Activated CD4-positive, alpha-beta T cell treated with anti-CD3 and anti-CD28 coated beads, Interleukin-2, amount 10 ng/mL, durations not matched to agents 24 days and 14 days (primary cell): ENCODE measurements at regions not wholly inside any gene's neighbourhood (a gene's known extent, or its start where the extent isn't known, plus 50 kb on each side); places are given as distances from the start of the nearest gene placed in this dataset.
"Not testable (repeated sequence)": the region's sequence is repeated elsewhere in the genome, so short reads cannot be mapped to it uniquely, and the experiment has no call there.

Source experiments
- DNase-seq: peaks from one replicate; pipeline ENCODE4 v3.0.0; 2022
- H3K27ac Mint-ChIP-seq: one replicate; pipeline ENCODE4 v1.8.0; 2022; ENCODE audit warnings: mild to moderate bottlenecking, mixed read lengths
- H3K27me3 Mint-ChIP-seq: one replicate; pipeline ENCODE4 v1.8.0; 2022; ENCODE audit warnings: mixed read lengths
- H3K36me3 Mint-ChIP-seq: one replicate; pipeline ENCODE4 v1.8.0; 2022; ENCODE audit warnings: low read depth, mild to moderate bottlenecking, mixed read lengths
- H3K4me1 Mint-ChIP-seq: one replicate; pipeline ENCODE4 v1.8.0; 2021; ENCODE audit warnings: mixed read lengths
- H3K4me3 Mint-ChIP-seq: one replicate; pipeline ENCODE4 v1.8.0; 2022; ENCODE audit warnings: mild to moderate bottlenecking, moderate library complexity, mixed read lengths
- H3K9me3 Mint-ChIP-seq: one replicate; pipeline ENCODE4 v1.8.0; 2021; ENCODE audit warnings: mixed read lengths
- intact Hi-C: fragments of 100-400 bp; cut with micrococcal nuclease; formaldehyde crosslinking; loops from one replicate; pipeline ENCODE4 v1.15.1; 2023

- intact Hi-C loops, H3K9me3 Mint-ChIP-seq, H3K4me3 Mint-ChIP-seq, H3K27me3 Mint-ChIP-seq, H3K36me3 Mint-ChIP-seq, H3K4me1 Mint-ChIP-seq, H3K27ac Mint-ChIP-seq: not testable (repeated sequence)
- peak; percentile 40 for DNase-seq
Observed at GRCh38 chr15:20065508-20065907, 476.1 kb downstream of the GOLGA6L6 start.

GRCh38 chr15:20063167-20063566 lies 478.4 kb downstream of the GOLGA6L6 start:
- H3K27me3 Mint-ChIP-seq, H3K4me3 Mint-ChIP-seq, H3K4me1 Mint-ChIP-seq, H3K27ac Mint-ChIP-seq, H3K9me3 Mint-ChIP-seq, intact Hi-C loops, H3K36me3 Mint-ChIP-seq: not testable (repeated sequence)
- DNase-seq, result peak; percentile 39

- DNase-seq, intact Hi-C loops, H3K27me3 Mint-ChIP-seq, H3K9me3 Mint-ChIP-seq, H3K4me3 Mint-ChIP-seq, H3K4me1 Mint-ChIP-seq, H3K36me3 Mint-ChIP-seq, H3K27ac Mint-ChIP-seq: not testable (repeated sequence)
Observed at GRCh38 chr15:20060838-20061237, 480.8 kb downstream of the GOLGA6L6 start.

- H3K4me3 Mint-ChIP-seq, H3K27me3 Mint-ChIP-seq, DNase-seq, H3K27ac Mint-ChIP-seq, H3K9me3 Mint-ChIP-seq, H3K36me3 Mint-ChIP-seq, intact Hi-C loops, H3K4me1 Mint-ChIP-seq: not testable (repeated sequence)
Observed at GRCh38 chr15:20056871-20057270, 484.7 kb downstream of the GOLGA6L6 start.

- H3K9me3 Mint-ChIP-seq, H3K27ac Mint-ChIP-seq, H3K4me1 Mint-ChIP-seq, H3K4me3 Mint-ChIP-seq, H3K36me3 Mint-ChIP-seq, H3K27me3 Mint-ChIP-seq, intact Hi-C loops, DNase-seq: not testable (repeated sequence)
Observed at GRCh38 chr15:20055921-20056320, 485.7 kb downstream of the GOLGA6L6 start.

- H3K4me3 Mint-ChIP-seq, intact Hi-C loops, H3K4me1 Mint-ChIP-seq, DNase-seq, H3K36me3 Mint-ChIP-seq, H3K27ac Mint-ChIP-seq, H3K27me3 Mint-ChIP-seq, H3K9me3 Mint-ChIP-seq: not testable (repeated sequence)
Observed at GRCh38 chr15:20048189-20048588, 493.4 kb downstream of the GOLGA6L6 start.

GRCh38 chr15:20045165-20045564 lies 496.4 kb downstream of the GOLGA6L6 start:
- intact Hi-C loops, H3K27ac Mint-ChIP-seq, DNase-seq, H3K4me3 Mint-ChIP-seq, H3K27me3 Mint-ChIP-seq, H3K4me1 Mint-ChIP-seq, H3K36me3 Mint-ChIP-seq, H3K9me3 Mint-ChIP-seq: not testable (repeated sequence)

GRCh38 chr15:20040691-20041090 lies 500.9 kb downstream of the GOLGA6L6 start:
- H3K9me3 Mint-ChIP-seq, H3K4me1 Mint-ChIP-seq, H3K36me3 Mint-ChIP-seq, H3K4me3 Mint-ChIP-seq, H3K27me3 Mint-ChIP-seq, H3K27ac Mint-ChIP-seq, intact Hi-C loops, DNase-seq: not testable (repeated sequence)

GRCh38 chr15:20025040-20025439 lies 516.6 kb downstream of the GOLGA6L6 start:
- H3K4me1 Mint-ChIP-seq, DNase-seq, intact Hi-C loops, H3K9me3 Mint-ChIP-seq, H3K27me3 Mint-ChIP-seq, H3K27ac Mint-ChIP-seq, H3K36me3 Mint-ChIP-seq, H3K4me3 Mint-ChIP-seq: not testable (repeated sequence)

- intact Hi-C loops, H3K27ac Mint-ChIP-seq, H3K9me3 Mint-ChIP-seq: not testable (repeated sequence)
Observed at GRCh38 chr15:20022349-20022748, 519.3 kb downstream of the GOLGA6L6 start.

GRCh38 chr15:20021351-20021750 lies 520.2 kb downstream of the GOLGA6L6 start:
- DNase-seq, intact Hi-C loops, H3K9me3 Mint-ChIP-seq, H3K27ac Mint-ChIP-seq, H3K27me3 Mint-ChIP-seq, H3K4me1 Mint-ChIP-seq, H3K36me3 Mint-ChIP-seq, H3K4me3 Mint-ChIP-seq: not testable (repeated sequence)

More at GRCh38 chr15:20022349-20022748, 519.3 kb downstream of the GOLGA6L6 start:
- not testable (repeated sequence) for H3K4me1 Mint-ChIP-seq, H3K4me3 Mint-ChIP-seq, H3K27me3 Mint-ChIP-seq, H3K36me3 Mint-ChIP-seq, DNase-seq

GRCh38 chr15:20020588-20020987 lies 521.0 kb downstream of the GOLGA6L6 start:
- intact Hi-C loops, H3K4me3 Mint-ChIP-seq, H3K27ac Mint-ChIP-seq, H3K27me3 Mint-ChIP-seq, H3K4me1 Mint-ChIP-seq, H3K36me3 Mint-ChIP-seq, H3K9me3 Mint-ChIP-seq, DNase-seq: not testable (repeated sequence)

- DNase-seq, H3K4me1 Mint-ChIP-seq, intact Hi-C loops, H3K27me3 Mint-ChIP-seq, H3K9me3 Mint-ChIP-seq, H3K27ac Mint-ChIP-seq, H3K36me3 Mint-ChIP-seq, H3K4me3 Mint-ChIP-seq: not testable (repeated sequence)
Observed at GRCh38 chr15:20019758-20020157, 521.8 kb downstream of the GOLGA6L6 start.

- intact Hi-C loops, H3K27me3 Mint-ChIP-seq: not testable (repeated sequence)
Observed at GRCh38 chr15:20017581-20017980, 524.0 kb downstream of the GOLGA6L6 start.

GRCh38 chr15:20016941-20017340 lies 524.7 kb downstream of the GOLGA6L6 start:
- DNase-seq, H3K4me3 Mint-ChIP-seq, H3K27me3 Mint-ChIP-seq, H3K9me3 Mint-ChIP-seq, H3K36me3 Mint-ChIP-seq, H3K27ac Mint-ChIP-seq, intact Hi-C loops, H3K4me1 Mint-ChIP-seq: not testable (repeated sequence)

More at GRCh38 chr15:20017581-20017980, 524.0 kb downstream of the GOLGA6L6 start:
- not testable (repeated sequence) for H3K36me3 Mint-ChIP-seq, H3K4me3 Mint-ChIP-seq, H3K9me3 Mint-ChIP-seq, H3K4me1 Mint-ChIP-seq, DNase-seq, H3K27ac Mint-ChIP-seq
